ENCODE measurements at regions not wholly inside any gene's neighbourhood (a gene's known extent, or its start where the extent isn't known, plus 50 kb on each side); places are given as distances from the start of the nearest gene placed in this dataset.

DNA sequence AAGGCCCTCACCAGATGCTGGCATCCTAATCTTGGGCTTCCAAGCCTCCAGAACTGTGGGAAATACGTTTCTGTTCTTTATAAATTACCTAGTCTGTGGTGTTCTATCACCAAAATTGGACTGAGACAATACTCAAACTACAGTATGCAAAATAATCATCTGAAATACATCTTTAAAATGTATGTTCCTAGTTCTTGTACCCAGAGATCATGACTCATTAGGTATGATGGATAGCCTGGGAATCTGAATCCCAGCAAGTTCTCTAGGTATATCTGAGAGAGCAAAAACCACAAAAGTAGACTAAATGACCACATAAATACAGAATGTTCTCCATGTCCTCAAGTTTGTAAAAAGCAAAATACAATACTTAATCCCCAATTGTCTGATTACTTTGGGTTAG is 166.3 kb downstream of the YIPF5 start:
- H3K4me2 ChIP-seq (ENCODE audit: low read depth, low read length), result no peak overlapping the region
- TF ChIP-seq ZNF367 (CRISPR knock-in tag; IDR thresholded peaks at IDR 0.05; ENCODE audit: borderline replicate concordance) (no peak), ZZZ3 (CRISPR knock-in tag; IDR thresholded peaks at IDR 0.05; ENCODE audit: borderline replicate concordance) (no peak), MTA3 (CRISPR knock-in tag; IDR thresholded peaks at IDR 0.05) (no peak)
- TF ChIP-seq, protein P1, sequence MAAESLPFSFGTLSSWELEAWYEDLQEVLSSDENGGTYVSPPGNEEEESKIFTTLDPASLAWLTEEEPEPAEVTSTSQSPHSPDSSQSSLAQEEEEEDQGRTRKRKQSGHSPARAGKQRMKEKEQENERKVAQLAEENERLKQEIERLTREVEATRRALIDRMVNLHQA (CRISPR knock-in tag; IDR thresholded peaks at IDR 0.05), result no peak
- H3K9me3 ChIP-seq (ENCODE audit: low read length), result no peaks in the 10 kb centered on the region
- no peaks in the 10 kb centered on the region for H4K20me1 ChIP-seq (ENCODE audit: insufficient read depth, low read length)
- no peak overlapping the region for H3K4me3 ChIP-seq (replicated peaks in 1 of 3; ENCODE audit: insufficient read depth in 1 of 3, low read depth in 2 of 3, low read length in 3 of 3)
- no peaks in the 10 kb centered on the region for H3K4me1 ChIP-seq (ENCODE audit: insufficient read depth, low read length)
- H3K79me2 ChIP-seq (ENCODE audit: insufficient read depth, low read length), result no peaks in the 10 kb centered on the region
- no peaks in the 10 kb centered on the region for H3K36me3 ChIP-seq (replicated peaks in 1 of 2; ENCODE audit: control insufficient read depth in 1 of 2, insufficient read depth in 2 of 2, low read length in 2 of 2)
- WGBS (ENCODE audit: low lambda C conversion rate), result 0% methylated on average over 1 of the region's 1 CpG
- H3K9ac ChIP-seq (ENCODE audit: insufficient read depth, low read depth, low read length), result no peak overlapping the region
- ATAC-seq (no peak), DNase-seq (ENCODE audit: low spot score) (no peak), FAIRE-seq (no peak)
- H3K27ac ChIP-seq (ENCODE audit: extremely low read length, insufficient read depth, low read length), result no peak overlapping the region
- in situ Hi-C loops (cut with HindIII; ENCODE audit: extremely low pct_ligation_motif_present, low pct_unique_long_range_greater_than_20kb) (no loop called here), intact Hi-C loops (cut with micrococcal nuclease; ENCODE audit: unreplicated experiment) (no loop called here)
- ChIA-PET POLR2A (no interaction called here), CTCF (ENCODE audit: low intra/inter-chr PET ratio, low total read pairs) (no interaction called here)
- no TSS peak for BruUV-seq (replicated peaks)
- no peaks in the 10 kb centered on the region for H3K27me3 ChIP-seq (ENCODE audit: control insufficient read depth in 1 of 2, insufficient read depth in 2 of 2, low read length in 2 of 2)
- no peak overlapping the region for H2AFZ ChIP-seq (ENCODE audit: low read length)

DNA sequence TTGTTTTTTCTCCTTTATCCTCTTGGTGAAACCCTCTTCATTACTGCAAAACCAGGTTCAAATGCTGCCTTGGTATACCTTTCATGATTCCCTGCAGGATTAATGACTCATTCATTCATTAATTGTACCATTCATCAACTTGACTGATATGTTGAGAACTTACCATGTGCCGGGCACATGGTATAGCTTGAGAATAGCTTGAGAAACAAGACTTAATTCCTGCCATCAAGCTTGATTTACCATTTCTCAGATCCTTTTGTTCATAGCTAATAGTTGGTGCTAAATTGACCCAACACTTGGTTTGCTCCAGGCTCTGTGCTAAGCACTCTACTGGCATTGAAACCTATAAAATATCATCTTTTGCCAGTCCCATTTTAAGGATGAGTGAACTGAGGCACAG is 165.7 kb downstream of the YIPF5 start:
- FAIRE-seq (no peak), ATAC-seq (no peak), DNase-seq (ENCODE audit: low spot score) (no peak)
- Histone ChIP-seq H3K4me1 (ENCODE audit: insufficient read depth, low read length) (no peaks in the 10 kb centered on the region), H3K9me3 (ENCODE audit: low read length) (peaks cover under 1% of the 10 kb centered on the region), H3K9ac (ENCODE audit: insufficient read depth, low read depth, low read length) (no peak overlapping the region), H3K27ac (ENCODE audit: extremely low read length, insufficient read depth, low read length) (no peak overlapping the region), H3K4me3 (replicated peaks in 1 of 3; ENCODE audit: insufficient read depth in 1 of 3, low read depth in 2 of 3, low read length in 3 of 3) (no peak overlapping the region), H3K4me2 (ENCODE audit: low read depth, low read length) (no peak overlapping the region), H3K27me3 (ENCODE audit: control insufficient read depth in 1 of 2, insufficient read depth in 2 of 2, low read length in 2 of 2) (no peaks in the 10 kb centered on the region; a peak in 1 of 5 replicates), H3K36me3 (replicated peaks in 1 of 2; ENCODE audit: control insufficient read depth in 1 of 2, insufficient read depth in 2 of 2, low read length in 2 of 2) (no peaks in the 10 kb centered on the region), H4K20me1 (ENCODE audit: insufficient read depth, low read length) (no peaks in the 10 kb centered on the region), H3K79me2 (ENCODE audit: insufficient read depth, low read length) (no peaks in the 10 kb centered on the region), H2AFZ (ENCODE audit: low read length) (no peak overlapping the region)
- 94% methylated on average over 1 of the region's 1 CpG for WGBS (ENCODE audit: low lambda C conversion rate)
- intact Hi-C loops (cut with micrococcal nuclease; ENCODE audit: unreplicated experiment), result no loop called here
- ChIA-PET CTCF (ENCODE audit: low intra/inter-chr PET ratio, low total read pairs) (no interaction called here), POLR2A (no interaction called here)
- in situ Hi-C loops (cut with HindIII; ENCODE audit: extremely low pct_ligation_motif_present, low pct_unique_long_range_greater_than_20kb), result no loop called here
- no TSS peak for BruUV-seq (replicated peaks)
- TF ChIP-seq, protein P2, sequence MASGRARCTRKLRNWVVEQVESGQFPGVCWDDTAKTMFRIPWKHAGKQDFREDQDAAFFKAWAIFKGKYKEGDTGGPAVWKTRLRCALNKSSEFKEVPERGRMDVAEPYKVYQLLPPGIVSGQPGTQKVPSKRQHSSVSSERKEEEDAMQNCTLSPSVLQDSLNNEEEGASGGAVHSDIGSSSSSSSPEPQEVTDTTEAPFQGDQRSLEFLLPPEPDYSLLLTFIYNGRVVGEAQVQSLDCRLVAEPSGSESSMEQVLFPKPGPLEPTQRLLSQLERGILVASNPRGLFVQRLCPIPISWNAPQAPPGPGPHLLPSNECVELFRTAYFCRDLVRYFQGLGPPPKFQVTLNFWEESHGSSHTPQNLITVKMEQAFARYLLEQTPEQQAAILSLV (CRISPR knock-in tag; IDR thresholded peaks at IDR 0.05; ENCODE audit: borderline replicate concordance), result no peak
- TF ChIP-seq ZNF672 (CRISPR knock-in tag; IDR thresholded peaks at IDR 0.05), result no peak
- no peak for TF ChIP-seq AGO2 (optimal IDR thresholded peaks at IDR 0.05; ENCODE audit: low read depth, low read length)
- TF ChIP-seq KDM4B (CRISPR knock-in tag; IDR thresholded peaks at IDR 0.05), result no peak
- TF ChIP-seq KDM2A (CRISPR knock-in tag; IDR thresholded peaks at IDR 0.05; ENCODE audit: borderline replicate concordance, low read depth), result no peak
- TF ChIP-seq ZNF782 (CRISPR knock-in tag; IDR thresholded peaks at IDR 0.05; ENCODE audit: borderline replicate concordance), result no peak
- TF ChIP-seq FOXP1 (IDR thresholded peaks at IDR 0.05), result no peak
- TF ChIP-seq FOXP1 (CRISPR knock-in tag; IDR thresholded peaks at IDR 0.05), result no peak
- no peak for TF ChIP-seq TAF1 (CRISPR knock-in tag; IDR thresholded peaks at IDR 0.05)
- TF ChIP-seq ZNF598 (CRISPR knock-in tag; IDR thresholded peaks at IDR 0.05; ENCODE audit: borderline replicate concordance), result no peak
- TF ChIP-seq ZNF83 (CRISPR knock-in tag; IDR thresholded peaks at IDR 0.05; ENCODE audit: borderline replicate concordance), result no peak
- no peak for TF ChIP-seq ZNF460 (CRISPR knock-in tag; IDR thresholded peaks at IDR 0.05; ENCODE audit: borderline replicate concordance)
- no peak for TF ChIP-seq TBL1XR1 (IDR thresholded peaks at IDR 0.05; ENCODE audit: borderline replicate concordance, low read length, partially characterized antibody)
- TF ChIP-seq, protein P3, sequence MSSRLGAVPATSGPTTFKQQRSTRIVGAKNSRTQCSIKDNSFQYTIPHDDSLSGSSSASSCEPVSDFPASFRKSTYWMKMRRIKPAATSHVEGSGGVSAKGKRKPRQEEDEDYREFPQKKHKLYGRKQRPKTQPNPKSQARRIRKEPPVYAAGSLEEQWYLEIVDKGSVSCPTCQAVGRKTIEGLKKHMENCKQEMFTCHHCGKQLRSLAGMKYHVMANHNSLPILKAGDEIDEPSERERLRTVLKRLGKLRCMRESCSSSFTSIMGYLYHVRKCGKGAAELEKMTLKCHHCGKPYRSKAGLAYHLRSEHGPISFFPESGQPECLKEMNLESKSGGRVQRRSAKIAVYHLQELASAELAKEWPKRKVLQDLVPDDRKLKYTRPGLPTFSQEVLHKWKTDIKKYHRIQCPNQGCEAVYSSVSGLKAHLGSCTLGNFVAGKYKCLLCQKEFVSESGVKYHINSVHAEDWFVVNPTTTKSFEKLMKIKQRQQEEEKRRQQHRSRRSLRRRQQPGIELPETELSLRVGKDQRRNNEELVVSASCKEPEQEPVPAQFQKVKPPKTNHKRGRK (CRISPR knock-in tag; IDR thresholded peaks at IDR 0.05), result no peak

Data from HepG2 (cell line).